ENCODE measurements at regions not wholly inside any gene's neighbourhood (a gene's known extent, or its start where the extent isn't known, plus 50 kb on each side); places are given as distances from the start of the nearest gene placed in this dataset.
A peak's percentile ranks its signal among the peaks of the same experiment; 100 is the strongest.

DNA sequence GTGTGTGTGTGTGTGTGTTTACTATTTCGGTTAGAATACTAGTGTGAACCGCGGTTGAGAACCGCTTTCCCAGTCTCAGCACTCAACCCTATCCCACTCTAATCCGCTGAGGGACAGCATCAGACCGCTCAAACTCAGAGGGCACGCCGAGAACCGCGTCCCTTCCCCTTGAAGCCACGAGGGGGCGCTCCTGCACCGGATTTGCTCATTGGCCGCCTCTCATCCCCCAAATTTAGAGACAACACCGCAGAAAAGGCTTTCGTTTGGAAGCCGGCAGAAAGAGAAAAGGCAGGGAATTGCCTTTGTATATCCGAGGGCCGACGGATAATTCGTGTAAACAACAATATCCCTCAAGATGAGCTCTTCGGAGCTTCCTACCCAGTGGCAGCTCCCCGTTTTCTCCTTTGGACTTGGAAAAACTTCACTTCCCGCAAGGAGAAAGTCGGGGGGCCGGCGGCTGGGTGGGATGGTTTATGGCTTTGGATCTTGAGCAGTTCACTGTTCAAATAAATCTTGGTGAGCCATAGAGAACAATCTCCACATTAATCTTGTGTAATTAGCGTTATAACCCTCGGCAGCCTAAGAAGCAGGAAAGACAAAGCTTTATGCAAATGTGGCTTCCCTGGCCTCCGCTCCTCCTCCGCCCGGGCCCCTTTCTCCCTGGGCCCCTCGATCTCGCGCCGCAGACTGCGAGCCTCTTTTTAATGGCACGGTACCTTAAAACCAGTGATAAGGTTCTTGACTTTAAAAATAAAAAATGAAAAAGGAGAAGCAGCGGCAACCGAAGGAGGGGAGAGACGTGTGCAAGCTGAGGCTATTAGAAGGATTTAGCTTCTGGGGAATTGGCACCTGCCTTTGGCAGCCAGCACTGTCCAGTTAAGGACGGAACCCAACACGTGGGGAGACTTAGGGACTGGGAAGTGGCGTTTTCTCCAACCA is 296.8 kb downstream of the PARP8 start:
- Histone ChIP-seq H3K4me1 (ENCODE audit: control insufficient read depth in 3 of 3, insufficient read depth in 2 of 3, low read depth in 1 of 3, low read length in 2 of 3) (peaks cover 2 to 27% (median 10%) of the 10 kb centered on the region in 3 donors), H3K36me3 (ENCODE audit: control insufficient read depth in 3 of 3, insufficient read depth in 2 of 3, low read depth in 1 of 3, low read length in 3 of 3) (no peaks in the 10 kb centered on the region), H3K4me3 (ENCODE audit: low read depth in 1 of 3, low read length in 3 of 3) (peak overlapping the region; percentile 31 to 42 (median 36)), H3K9me3 (ENCODE audit: control insufficient read depth in 2 of 2, insufficient read depth in 1 of 2, low read depth in 1 of 2, low read length in 1 of 2) (no peaks in the 10 kb centered on the region), H3K27me3 (ENCODE audit: control insufficient read depth in 3 of 3, insufficient read depth in 3 of 3, low read length in 3 of 3) (peaks cover 0 to 53% (median 20%) of the 10 kb centered on the region in 3 donors), H3K27ac (ENCODE audit: low read depth in 1 of 3, low read length in 2 of 3) (no peak overlapping the region)
- peak; percentile 68 to 79 for DNase-seq
- FAIRE-seq, result no peak
- WGBS, 3 donors, result 1% methylated on average over 44 of the region's 44 CpGs

DNA sequence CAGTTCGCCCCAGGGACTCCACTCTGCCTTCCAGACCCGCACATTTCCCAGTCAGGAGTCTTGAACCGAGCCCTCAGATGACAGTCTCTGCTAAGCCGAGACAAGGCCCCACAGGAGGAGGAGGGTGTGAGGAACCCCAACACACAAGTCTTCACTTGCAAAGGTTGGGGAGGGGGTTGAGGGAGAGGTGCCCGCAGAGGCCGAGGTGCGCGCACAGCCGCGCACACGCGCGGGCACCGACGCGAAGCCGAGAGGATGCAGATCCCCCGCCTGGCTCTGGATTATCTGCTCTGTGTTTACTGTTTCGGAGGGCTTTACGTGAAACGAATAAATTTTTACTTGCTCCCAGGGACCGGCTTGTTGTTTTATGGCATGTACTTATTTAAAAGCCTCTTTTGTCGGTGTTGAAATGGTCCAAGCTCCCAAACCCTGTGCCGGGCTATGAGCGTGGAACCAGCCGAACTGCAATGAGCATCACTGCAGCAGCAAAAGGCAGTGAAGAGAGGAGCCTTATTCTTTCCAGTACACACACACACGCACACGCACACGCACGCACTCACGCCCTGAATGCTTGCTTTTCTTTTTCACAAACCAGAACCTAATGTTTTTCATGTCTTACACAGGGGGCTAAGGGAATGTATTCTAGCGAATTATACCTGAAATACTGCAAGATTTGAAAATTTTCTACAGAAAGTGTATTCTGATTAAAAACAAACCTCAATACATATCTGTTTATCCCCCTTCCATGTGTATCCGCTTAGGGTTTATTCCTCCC is 297.7 kb downstream of the PARP8 start:
- FAIRE-seq, result no peak

DNA sequence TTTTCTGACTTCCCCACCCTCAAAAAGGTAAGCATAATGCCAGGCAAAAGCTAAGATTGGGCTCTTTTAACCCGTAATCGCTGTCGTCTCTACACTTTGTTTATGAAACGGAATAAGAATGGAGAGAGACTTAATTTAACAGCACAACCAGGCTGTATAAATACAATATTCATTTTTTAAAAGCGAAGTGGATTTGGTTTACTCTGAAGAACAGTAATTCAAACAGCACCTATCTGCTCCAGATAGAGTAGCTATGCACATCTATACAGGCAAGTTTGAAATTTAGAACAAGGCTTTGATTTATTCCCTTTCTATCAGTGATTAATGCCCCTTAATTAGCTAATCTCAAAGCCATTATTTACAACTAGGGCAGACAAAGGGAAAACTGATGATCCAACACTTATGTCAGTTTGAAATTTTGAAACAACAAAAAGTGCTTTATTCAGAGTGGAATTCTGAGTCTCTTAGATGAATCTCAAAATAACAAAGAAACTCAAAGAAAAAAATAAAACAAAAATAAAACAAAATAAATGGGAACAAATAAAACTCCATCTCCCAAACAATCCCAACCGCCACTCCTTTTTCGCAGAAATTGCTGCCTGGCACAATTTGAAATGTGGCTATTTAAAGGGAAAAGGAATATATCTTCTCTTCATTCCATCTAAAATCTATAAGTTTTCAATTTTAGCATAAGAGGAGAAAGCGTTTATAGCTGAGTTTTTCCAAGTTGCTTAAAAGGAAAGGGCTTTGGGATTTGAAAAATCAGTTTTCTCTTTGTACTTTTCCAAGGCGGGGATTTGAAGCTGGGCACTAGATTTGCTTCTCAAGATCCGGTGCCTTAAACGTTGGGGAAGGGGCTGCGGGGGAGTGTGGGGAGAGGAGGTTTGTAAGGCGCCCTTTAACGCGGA is 298.6 kb downstream of the PARP8 start:
- DNase-seq (no peak), FAIRE-seq (no peak)
- peaks cover 0 to 71% (median 24%) of the 10 kb centered on the region in 3 donors for H3K27me3 ChIP-seq (ENCODE audit: control insufficient read depth in 3 of 3, insufficient read depth in 3 of 3, low read length in 3 of 3)
- no peak overlapping the region for H3K4me3 ChIP-seq (ENCODE audit: low read depth in 1 of 3, low read length in 3 of 3)
- WGBS, 3 donors, result 34 to 39% (median 38%) methylated on average over 15 of the region's 15 CpGs
- H3K36me3 ChIP-seq (ENCODE audit: control insufficient read depth in 3 of 3, insufficient read depth in 2 of 3, low read depth in 1 of 3, low read length in 3 of 3), result no peaks in the 10 kb centered on the region
- no peaks in the 10 kb centered on the region for H3K9me3 ChIP-seq (ENCODE audit: control insufficient read depth in 2 of 2, insufficient read depth in 1 of 2, low read depth in 1 of 2, low read length in 1 of 2)
- peaks cover 2 to 39% (median 19%) of the 10 kb centered on the region in 3 donors for H3K4me1 ChIP-seq (ENCODE audit: control insufficient read depth in 3 of 3, insufficient read depth in 2 of 3, low read depth in 1 of 3, low read length in 2 of 3)
- H3K27ac ChIP-seq (ENCODE audit: low read depth in 1 of 3, low read length in 2 of 3), result no peak overlapping the region

More for the DNA sequence above, 297.7 kb downstream of the PARP8 start:
- WGBS, 3 donors, result 4 to 11% (median 7%) methylated on average over 33 of the region's 33 CpGs
- peaks cover 0 to 63% (median 21%) of the 10 kb centered on the region in 3 donors for H3K27me3 ChIP-seq (ENCODE audit: control insufficient read depth in 3 of 3, insufficient read depth in 3 of 3, low read length in 3 of 3)
- H3K4me3 ChIP-seq (ENCODE audit: low read depth in 1 of 3, low read length in 3 of 3), result no peak overlapping the region
- H3K9me3 ChIP-seq (ENCODE audit: control insufficient read depth in 2 of 2, insufficient read depth in 1 of 2, low read depth in 1 of 2, low read length in 1 of 2), result no peaks in the 10 kb centered on the region
- no peak overlapping the region for H3K27ac ChIP-seq (ENCODE audit: low read depth in 1 of 3, low read length in 2 of 3)
- H3K36me3 ChIP-seq (ENCODE audit: control insufficient read depth in 3 of 3, insufficient read depth in 2 of 3, low read depth in 1 of 3, low read length in 3 of 3), result no peaks in the 10 kb centered on the region
- DNase-seq, result peak in 1 of 2 donors; percentile 33
- H3K4me1 ChIP-seq (ENCODE audit: control insufficient read depth in 3 of 3, insufficient read depth in 2 of 3, low read depth in 1 of 3, low read length in 2 of 3), result peaks cover 2 to 32% (median 16%) of the 10 kb centered on the region in 3 donors

DNA sequence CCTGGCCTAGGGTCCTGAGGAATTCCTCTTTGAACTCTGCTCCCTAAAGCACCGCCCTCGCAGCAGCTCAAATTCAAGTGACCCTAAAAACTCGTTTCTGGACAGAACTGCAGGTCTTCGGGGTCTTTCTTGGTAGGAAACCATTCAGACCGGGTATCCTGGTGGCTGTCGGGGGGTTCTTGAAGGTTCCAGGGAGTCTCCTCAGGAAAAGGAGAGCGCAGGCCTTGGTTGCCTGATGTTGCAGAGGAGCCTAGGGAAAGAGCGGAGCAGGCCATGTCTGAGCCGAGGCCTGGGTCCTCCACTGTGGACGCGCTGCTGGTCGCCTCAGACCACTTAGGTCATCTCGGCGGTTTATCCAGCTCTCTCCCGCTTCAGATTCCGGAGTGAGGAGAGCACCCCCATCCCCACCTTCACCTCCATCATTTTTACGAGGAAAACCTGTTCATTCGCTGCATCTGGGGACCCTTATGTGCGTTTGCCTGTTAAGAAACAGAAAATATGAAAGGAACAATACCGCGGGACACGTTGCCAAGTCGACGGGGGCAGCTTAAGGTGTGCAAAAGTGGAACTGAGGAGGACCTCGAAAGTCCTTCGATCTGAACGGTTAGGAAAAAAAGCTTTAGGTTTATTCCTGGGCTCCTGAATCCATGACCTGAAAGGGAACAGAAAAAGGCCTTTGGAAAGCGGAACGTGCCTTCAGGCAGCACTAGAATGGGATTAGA is 299.4 kb downstream of the PARP8 start:
- Histone ChIP-seq H3K4me1 (ENCODE audit: control insufficient read depth in 3 of 3, insufficient read depth in 2 of 3, low read depth in 1 of 3, low read length in 2 of 3) (peaks cover 2 to 39% (median 19%) of the 10 kb centered on the region in 3 donors), H3K4me3 (ENCODE audit: low read depth in 1 of 3, low read length in 3 of 3) (no peak overlapping the region), H3K27ac (ENCODE audit: low read depth in 1 of 3, low read length in 2 of 3) (no peak overlapping the region), H3K36me3 (ENCODE audit: control insufficient read depth in 3 of 3, insufficient read depth in 2 of 3, low read depth in 1 of 3, low read length in 3 of 3) (no peaks in the 10 kb centered on the region), H3K27me3 (ENCODE audit: control insufficient read depth in 3 of 3, insufficient read depth in 3 of 3, low read length in 3 of 3) (peaks cover 3 to 79% (median 27%) of the 10 kb centered on the region in 3 donors), H3K9me3 (ENCODE audit: control insufficient read depth in 2 of 2, insufficient read depth in 1 of 2, low read depth in 1 of 2, low read length in 1 of 2) (no peaks in the 10 kb centered on the region)
- WGBS, 3 donors, result 16 to 32% (median 24%) methylated on average over 29 of the region's 29 CpGs
- no peak for FAIRE-seq
- DNase-seq, result peak in 1 of 2 donors; percentile 23

DNA sequence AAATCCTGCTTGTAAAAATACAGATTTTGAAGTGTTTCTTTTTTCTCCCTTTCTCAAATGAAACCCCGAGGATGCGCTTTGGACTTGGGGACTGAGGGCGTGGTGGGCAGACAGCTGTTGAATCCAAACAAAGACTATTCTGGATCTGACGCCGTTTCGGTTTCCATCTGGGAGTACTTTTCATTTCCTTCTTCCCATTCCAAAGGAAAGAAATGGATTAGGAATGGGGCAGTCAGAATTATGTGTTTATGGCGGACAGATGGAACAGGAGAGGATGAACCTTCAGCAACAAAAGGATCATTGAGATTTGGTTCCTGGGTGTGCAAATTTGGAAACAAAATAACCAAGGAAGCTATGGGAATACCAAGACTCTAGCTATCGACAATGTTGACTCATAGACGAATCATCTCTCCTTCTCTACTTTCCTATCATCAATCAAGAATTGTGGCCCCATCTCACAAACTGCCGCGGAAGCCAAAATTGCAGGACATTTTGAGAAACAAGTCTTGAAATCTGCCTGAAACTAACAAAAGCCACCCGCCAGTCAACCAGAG is 300.6 kb downstream of the PARP8 start:
- Histone ChIP-seq H3K9me3 (ENCODE audit: control insufficient read depth in 2 of 2, insufficient read depth in 1 of 2, low read depth in 1 of 2, low read length in 1 of 2) (no peaks in the 10 kb centered on the region), H3K4me3 (ENCODE audit: low read depth in 1 of 3, low read length in 3 of 3) (peak overlapping the region in 2 of 3 donors; percentile 26 to 63), H3K4me1 (ENCODE audit: control insufficient read depth in 3 of 3, insufficient read depth in 2 of 3, low read depth in 1 of 3, low read length in 2 of 3) (peaks cover 2 to 39% (median 19%) of the 10 kb centered on the region in 3 donors), H3K27ac (ENCODE audit: low read depth in 1 of 3, low read length in 2 of 3) (no peak overlapping the region), H3K27me3 (ENCODE audit: control insufficient read depth in 3 of 3, insufficient read depth in 3 of 3, low read length in 3 of 3) (peaks cover 3 to 88% (median 27%) of the 10 kb centered on the region in 3 donors), H3K36me3 (ENCODE audit: control insufficient read depth in 3 of 3, insufficient read depth in 2 of 3, low read depth in 1 of 3, low read length in 3 of 3) (no peaks in the 10 kb centered on the region)
- 3 to 6% (median 5%) methylated on average over 12 of the region's 12 CpGs for WGBS, 3 donors
- DNase-seq (peak; percentile 42 to 48), FAIRE-seq (no peak)

DNA sequence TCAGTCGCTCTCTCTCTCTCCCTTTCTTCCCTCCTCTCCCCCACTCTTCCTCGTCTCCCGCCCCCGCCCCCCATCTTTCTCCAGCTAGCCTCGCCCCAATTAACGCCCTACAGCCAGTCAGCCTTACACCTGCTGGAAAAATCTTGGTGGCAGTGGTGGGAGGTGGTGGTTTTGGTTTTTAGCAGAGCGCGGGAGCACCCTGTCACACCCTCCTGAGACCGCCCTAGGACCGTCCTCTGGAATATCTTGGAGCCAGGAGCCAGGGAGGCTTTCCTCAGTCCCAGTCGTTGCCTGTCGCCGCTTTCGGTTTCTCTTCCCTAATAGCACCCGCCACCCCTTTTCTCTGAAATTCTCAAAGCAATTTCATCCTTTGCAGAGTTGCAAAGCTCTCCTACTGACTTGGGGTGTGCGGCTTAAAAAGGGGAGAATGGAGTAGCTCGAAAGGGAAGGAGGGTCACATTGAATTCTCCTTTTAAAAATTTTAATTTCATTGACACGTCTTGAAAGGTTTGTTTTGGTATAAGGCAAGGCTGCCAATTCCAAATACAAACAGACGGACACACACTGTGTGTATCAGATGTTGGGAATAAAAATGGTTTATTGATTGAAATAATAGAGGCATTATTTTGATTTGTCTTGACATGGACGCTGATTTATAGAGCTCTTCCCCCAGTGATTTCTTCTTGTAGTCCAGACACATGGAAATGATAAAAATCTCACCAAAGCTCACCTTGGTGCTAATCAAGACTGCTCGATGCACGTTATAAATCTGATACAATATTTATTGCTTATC is 301.3 kb downstream of the PARP8 start:
- WGBS, 3 donors, result 2 to 3% (median 3%) methylated on average over 22 of the region's 22 CpGs
- H3K4me3 ChIP-seq (ENCODE audit: low read depth in 1 of 3, low read length in 3 of 3), result peak overlapping the region; percentile 8 to 63 (median 26)
- FAIRE-seq (no peak), DNase-seq (peak; percentile 61 to 68)
- H3K27me3 ChIP-seq (ENCODE audit: control insufficient read depth in 3 of 3, insufficient read depth in 3 of 3, low read length in 3 of 3), result peaks cover 3 to 91% (median 30%) of the 10 kb centered on the region in 3 donors
- H3K27ac ChIP-seq (ENCODE audit: low read depth in 1 of 3, low read length in 2 of 3), result no peak overlapping the region
- H3K4me1 ChIP-seq (ENCODE audit: control insufficient read depth in 3 of 3, insufficient read depth in 2 of 3, low read depth in 1 of 3, low read length in 2 of 3), result peaks cover 2 to 39% (median 19%) of the 10 kb centered on the region in 3 donors
- no peaks in the 10 kb centered on the region for H3K9me3 ChIP-seq (ENCODE audit: control insufficient read depth in 2 of 2, insufficient read depth in 1 of 2, low read depth in 1 of 2, low read length in 1 of 2)
- no peaks in the 10 kb centered on the region for H3K36me3 ChIP-seq (ENCODE audit: control insufficient read depth in 3 of 3, insufficient read depth in 2 of 3, low read depth in 1 of 3, low read length in 3 of 3)
